ENCODE measurements at regions not wholly inside any gene's neighbourhood (a gene's known extent, or its start where the extent isn't known, plus 50 kb on each side); places are given as distances from the start of the nearest gene placed in this dataset.

DNA sequence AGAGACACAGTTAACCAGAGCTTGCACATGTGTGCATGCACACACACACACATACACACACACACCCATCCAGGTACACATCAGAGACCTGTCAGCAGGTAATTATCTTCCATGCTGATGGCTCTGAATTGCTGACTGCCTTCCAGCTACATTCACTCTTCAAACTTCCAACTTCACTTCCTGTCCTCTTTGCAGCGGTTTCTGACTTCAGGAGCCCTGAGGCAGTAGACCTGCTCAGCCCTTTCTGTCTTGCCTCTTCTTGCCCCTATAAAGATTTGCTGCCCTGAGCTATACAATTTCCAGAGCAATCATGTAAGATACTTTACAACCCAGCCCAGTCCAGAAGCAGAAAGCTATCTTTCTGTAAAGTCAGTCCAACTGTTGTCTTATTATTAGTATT lies 310.2 kb downstream of the FGFR2 start:
- Histone ChIP-seq H4K8ac (ENCODE audit: low read depth, low read length) (no peak overlapping the region), H3K4me1 (ENCODE audit: control insufficient read depth, low read depth, low read length) (no peaks in the 10 kb centered on the region), H3K9ac (ENCODE audit: low read length) (no peak overlapping the region), H3K18ac (ENCODE audit: low read length) (no peak overlapping the region), H3K23ac (ENCODE audit: low read length) (no peak overlapping the region), H2BK120ac (ENCODE audit: low read depth, low read length) (no peak overlapping the region), H3K56ac (ENCODE audit: low read length) (no peak overlapping the region), H2BK15ac (replicated peaks; ENCODE audit: low read depth) (no peak overlapping the region), H3K36me3 (ENCODE audit: control insufficient read depth, insufficient read depth, low read length) (no peaks in the 10 kb centered on the region), H4K5ac (ENCODE audit: low read length) (no peak overlapping the region), H3K79me1 (ENCODE audit: low read length) (no peaks in the 10 kb centered on the region), H3K4me3 (ENCODE audit: low read length) (no peak overlapping the region), H3K4ac (ENCODE audit: low read depth, low read length) (no peak overlapping the region), H3K27me3 (ENCODE audit: insufficient read depth, low read length, poor library complexity) (no peaks in the 10 kb centered on the region), H3K4me2 (ENCODE audit: low read length) (no peak overlapping the region), H2AK5ac (ENCODE audit: low read length) (no peak overlapping the region), H2BK5ac (ENCODE audit: low read length) (no peak overlapping the region), H3K27ac (ENCODE audit: low read depth, low read length) (no peak overlapping the region), H3K79me2 (ENCODE audit: control insufficient read depth, insufficient read depth, low read length) (no peaks in the 10 kb centered on the region)
- WGBS (ENCODE audit: extremely low coverage, insufficient coverage, low lambda C conversion rate), result no CpG with 5 or more reads among the region's 1 CpG
- peak; percentile 31 for DNase-seq

DNA sequence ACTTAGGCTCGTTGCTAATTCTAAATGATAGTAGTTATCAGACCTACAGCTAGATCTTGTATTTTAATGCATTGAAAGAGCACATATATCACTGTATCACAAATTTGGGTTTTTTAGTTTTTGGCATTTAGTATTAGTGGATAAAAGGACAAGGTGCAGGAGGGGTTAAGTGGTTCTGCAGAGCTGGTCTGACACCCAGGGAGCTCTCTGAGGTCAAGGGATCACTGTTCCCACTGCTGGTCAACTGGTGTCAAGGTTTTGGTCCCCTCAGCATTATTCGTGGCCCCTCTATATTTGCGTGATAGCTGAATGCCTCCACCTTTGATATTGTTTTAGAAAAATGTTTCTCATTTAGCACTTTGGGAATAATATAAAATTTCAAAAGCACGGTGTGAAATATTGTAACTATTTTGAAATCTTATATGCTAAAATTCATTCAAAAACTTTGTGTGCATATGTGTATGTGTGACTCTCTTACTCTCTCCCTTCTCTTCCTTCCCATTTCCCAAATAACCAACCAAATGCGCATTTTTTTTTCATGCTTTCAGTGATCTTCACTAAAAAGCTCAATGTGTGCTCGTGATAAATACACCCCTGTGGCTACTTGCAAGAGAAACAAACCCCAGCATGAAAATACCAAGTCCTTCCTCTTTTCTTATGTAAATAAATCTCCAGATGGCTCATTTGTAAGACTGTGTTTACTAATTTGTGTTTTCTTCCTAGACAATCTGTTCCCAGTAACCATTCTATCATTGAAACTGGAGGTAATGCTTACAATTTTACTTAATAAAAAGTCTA lies 309.2 kb downstream of the FGFR2 start:
- Histone ChIP-seq H2BK5ac (ENCODE audit: low read length) (no peak overlapping the region), H3K9ac (ENCODE audit: low read length) (no peak overlapping the region), H3K4me2 (ENCODE audit: low read length) (no peak overlapping the region), H2BK15ac (replicated peaks; ENCODE audit: low read depth) (no peak overlapping the region), H3K18ac (ENCODE audit: low read length) (no peak overlapping the region), H3K4me1 (ENCODE audit: control insufficient read depth, low read depth, low read length) (no peaks in the 10 kb centered on the region), H2AK5ac (ENCODE audit: low read length) (no peak overlapping the region), H3K56ac (ENCODE audit: low read length) (no peak overlapping the region), H3K23ac (ENCODE audit: low read length) (no peak overlapping the region), H3K36me3 (ENCODE audit: control insufficient read depth, insufficient read depth, low read length) (no peaks in the 10 kb centered on the region), H2BK120ac (ENCODE audit: low read depth, low read length) (no peak overlapping the region), H4K8ac (ENCODE audit: low read depth, low read length) (no peak overlapping the region), H3K27me3 (ENCODE audit: insufficient read depth, low read length, poor library complexity) (no peaks in the 10 kb centered on the region), H3K79me2 (ENCODE audit: control insufficient read depth, insufficient read depth, low read length) (no peaks in the 10 kb centered on the region), H3K4me3 (ENCODE audit: low read length) (no peak overlapping the region), H3K4ac (ENCODE audit: low read depth, low read length) (no peak overlapping the region), H3K27ac (ENCODE audit: low read depth, low read length) (no peak overlapping the region), H3K79me1 (ENCODE audit: low read length) (no peaks in the 10 kb centered on the region), H4K5ac (ENCODE audit: low read length) (no peak overlapping the region)
- no peak for DNase-seq
- WGBS (ENCODE audit: extremely low coverage, insufficient coverage, low lambda C conversion rate), result no CpG with 5 or more reads among the region's 6 CpGs

DNA sequence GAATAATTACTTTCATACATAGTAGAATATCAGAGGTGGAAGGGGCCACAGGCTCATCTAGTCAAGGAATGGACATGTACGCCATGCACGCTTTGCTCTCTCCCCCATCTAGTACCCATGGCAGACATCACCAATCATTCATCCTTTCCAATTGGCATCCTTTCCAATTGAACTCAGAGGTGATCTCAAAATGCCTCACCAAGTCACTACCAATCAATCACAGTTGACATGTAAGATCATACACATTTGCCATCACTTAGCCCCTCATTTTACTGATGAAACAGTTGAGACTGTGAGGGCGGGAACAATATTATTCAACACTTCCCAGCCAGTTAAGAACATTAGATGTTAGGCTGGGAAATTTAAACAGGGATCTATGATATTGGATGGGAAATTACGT lies 308.4 kb downstream of the FGFR2 start:
- no peak overlapping the region for H2AK5ac ChIP-seq (ENCODE audit: low read length)
- no peak overlapping the region for H3K27ac ChIP-seq (ENCODE audit: low read depth, low read length)
- no peak overlapping the region for H2BK120ac ChIP-seq (ENCODE audit: low read depth, low read length)
- H4K5ac ChIP-seq (ENCODE audit: low read length), result no peak overlapping the region
- H3K18ac ChIP-seq (ENCODE audit: low read length), result no peak overlapping the region
- H3K9ac ChIP-seq (ENCODE audit: low read length), result no peak overlapping the region
- no peak overlapping the region for H3K23ac ChIP-seq (ENCODE audit: low read length)
- H3K79me2 ChIP-seq (ENCODE audit: control insufficient read depth, insufficient read depth, low read length), result no peaks in the 10 kb centered on the region
- H3K4me3 ChIP-seq (ENCODE audit: low read length), result no peak overlapping the region
- no peak overlapping the region for H2BK15ac ChIP-seq (replicated peaks; ENCODE audit: low read depth)
- H4K8ac ChIP-seq (ENCODE audit: low read depth, low read length), result no peak overlapping the region
- no peak overlapping the region for H3K4me2 ChIP-seq (ENCODE audit: low read length)
- no peak overlapping the region for H3K56ac ChIP-seq (ENCODE audit: low read length)
- H3K79me1 ChIP-seq (ENCODE audit: low read length), result no peaks in the 10 kb centered on the region
- no peak for DNase-seq
- H3K36me3 ChIP-seq (ENCODE audit: control insufficient read depth, insufficient read depth, low read length), result no peaks in the 10 kb centered on the region
- H2BK5ac ChIP-seq (ENCODE audit: low read length), result no peak overlapping the region
- H3K4me1 ChIP-seq (ENCODE audit: control insufficient read depth, low read depth, low read length), result no peaks in the 10 kb centered on the region
- WGBS (ENCODE audit: extremely low coverage, insufficient coverage, low lambda C conversion rate), result no CpG with 5 or more reads among the region's 4 CpGs
- H3K4ac ChIP-seq (ENCODE audit: low read depth, low read length), result no peak overlapping the region
- no peaks in the 10 kb centered on the region for H3K27me3 ChIP-seq (ENCODE audit: insufficient read depth, low read length, poor library complexity)

DNA sequence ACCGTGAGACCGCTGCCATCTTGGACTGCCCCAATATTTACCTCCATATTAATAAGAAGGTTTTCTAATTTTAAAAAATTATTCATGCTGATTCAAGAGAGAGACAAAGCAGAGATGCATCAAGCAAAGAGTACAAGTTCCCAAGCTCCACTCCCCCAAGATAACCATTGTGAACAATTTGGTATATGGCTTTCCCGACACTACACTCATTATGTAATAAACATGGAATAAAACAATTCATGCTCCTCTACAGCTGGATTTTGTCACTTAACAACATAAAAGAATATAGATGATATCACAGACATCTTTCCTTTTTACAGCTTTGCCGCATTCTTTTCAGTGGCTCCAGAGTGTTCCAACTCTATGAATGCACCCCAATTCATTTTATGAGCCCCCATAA lies 307.6 kb downstream of the FGFR2 start:
- no peak for DNase-seq
- Histone ChIP-seq H3K23ac (ENCODE audit: low read length) (no peak overlapping the region), H3K18ac (ENCODE audit: low read length) (no peak overlapping the region), H3K4ac (ENCODE audit: low read depth, low read length) (no peak overlapping the region), H3K4me2 (ENCODE audit: low read length) (no peak overlapping the region), H3K9ac (ENCODE audit: low read length) (no peak overlapping the region), H4K5ac (ENCODE audit: low read length) (no peak overlapping the region), H2BK5ac (ENCODE audit: low read length) (no peak overlapping the region), H2AK5ac (ENCODE audit: low read length) (no peak overlapping the region), H3K36me3 (ENCODE audit: control insufficient read depth, insufficient read depth, low read length) (no peaks in the 10 kb centered on the region), H3K4me1 (ENCODE audit: control insufficient read depth, low read depth, low read length) (no peaks in the 10 kb centered on the region), H4K8ac (ENCODE audit: low read depth, low read length) (no peak overlapping the region), H3K79me1 (ENCODE audit: low read length) (no peaks in the 10 kb centered on the region), H2BK120ac (ENCODE audit: low read depth, low read length) (no peak overlapping the region), H3K56ac (ENCODE audit: low read length) (no peak overlapping the region), H3K27ac (ENCODE audit: low read depth, low read length) (no peak overlapping the region), H3K4me3 (ENCODE audit: low read length) (no peak overlapping the region), H2BK15ac (replicated peaks; ENCODE audit: low read depth) (no peak overlapping the region), H3K27me3 (ENCODE audit: insufficient read depth, low read length, poor library complexity) (no peaks in the 10 kb centered on the region), H3K79me2 (ENCODE audit: control insufficient read depth, insufficient read depth, low read length) (no peaks in the 10 kb centered on the region)
- WGBS (ENCODE audit: extremely low coverage, insufficient coverage, low lambda C conversion rate), result no CpG with 5 or more reads among the region's 4 CpGs

DNA sequence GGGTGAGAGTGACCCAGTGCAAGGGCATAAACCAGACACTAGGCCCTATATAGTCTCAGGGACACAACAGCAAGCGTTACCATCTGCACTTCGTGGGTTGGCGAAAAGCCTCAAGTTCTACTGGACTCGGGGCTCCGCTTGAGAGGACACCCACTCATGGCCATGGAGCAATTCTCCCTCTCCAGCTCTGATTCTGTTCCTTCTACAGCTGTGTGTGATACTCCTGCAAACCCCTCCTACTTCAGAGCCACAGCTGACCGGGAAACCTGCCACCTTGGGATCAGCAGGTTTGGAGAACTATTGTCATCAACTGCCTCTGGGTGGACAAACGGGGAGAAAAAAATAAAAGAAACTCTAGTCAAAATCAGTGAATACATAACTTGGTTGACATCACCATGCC lies 306.9 kb downstream of the FGFR2 start:
- no CpG with 5 or more reads among the region's 7 CpGs for WGBS (ENCODE audit: extremely low coverage, insufficient coverage, low lambda C conversion rate)
- Histone ChIP-seq H2BK5ac (ENCODE audit: low read length) (no peak overlapping the region), H3K4me1 (ENCODE audit: control insufficient read depth, low read depth, low read length) (no peaks in the 10 kb centered on the region)

DNA sequence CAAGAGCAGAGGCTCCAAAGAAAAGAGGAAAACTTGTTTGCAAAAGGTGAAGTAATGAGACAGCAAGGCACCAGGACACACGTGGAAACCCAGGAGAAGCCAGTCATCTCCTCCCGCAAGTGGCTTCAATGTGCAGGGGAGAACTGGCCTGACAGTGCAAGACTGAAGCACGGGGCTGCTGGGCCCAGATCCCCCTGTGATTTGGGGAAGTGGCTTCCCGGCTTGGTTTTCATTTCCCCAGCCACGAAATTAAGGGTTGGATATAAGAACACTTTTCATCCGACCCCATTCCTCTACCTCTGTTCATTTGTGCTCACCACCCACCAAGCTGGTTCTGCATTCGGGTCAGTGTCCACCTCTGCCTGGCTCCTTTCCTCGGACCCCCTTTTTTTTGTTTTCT lies 306.4 kb downstream of the FGFR2 start:
- Histone ChIP-seq H2BK15ac (replicated peaks; ENCODE audit: low read depth) (no peak overlapping the region), H3K4me1 (ENCODE audit: control insufficient read depth, low read depth, low read length) (no peaks in the 10 kb centered on the region), H3K79me2 (ENCODE audit: control insufficient read depth, insufficient read depth, low read length) (no peaks in the 10 kb centered on the region), H3K23ac (ENCODE audit: low read length) (no peak overlapping the region), H3K79me1 (ENCODE audit: low read length) (no peaks in the 10 kb centered on the region), H3K18ac (ENCODE audit: low read length) (no peak overlapping the region), H3K36me3 (ENCODE audit: control insufficient read depth, insufficient read depth, low read length) (no peaks in the 10 kb centered on the region), H3K27me3 (ENCODE audit: insufficient read depth, low read length, poor library complexity) (no peaks in the 10 kb centered on the region), H4K8ac (ENCODE audit: low read depth, low read length) (no peak overlapping the region), H3K4me2 (ENCODE audit: low read length) (no peak overlapping the region), H2BK5ac (ENCODE audit: low read length) (no peak overlapping the region), H2AK5ac (ENCODE audit: low read length) (no peak overlapping the region), H3K27ac (ENCODE audit: low read depth, low read length) (no peak overlapping the region), H3K56ac (ENCODE audit: low read length) (no peak overlapping the region), H4K5ac (ENCODE audit: low read length) (no peak overlapping the region), H3K9ac (ENCODE audit: low read length) (no peak overlapping the region), H3K4ac (ENCODE audit: low read depth, low read length) (no peak overlapping the region), H3K4me3 (ENCODE audit: low read length) (no peak overlapping the region), H2BK120ac (ENCODE audit: low read depth, low read length) (no peak overlapping the region)
- no CpG with 5 or more reads among the region's 8 CpGs for WGBS (ENCODE audit: extremely low coverage, insufficient coverage, low lambda C conversion rate)
- no peak for DNase-seq

More for the DNA sequence above, 306.9 kb downstream of the FGFR2 start:
- Histone ChIP-seq H3K56ac (ENCODE audit: low read length) (no peak overlapping the region), H3K4ac (ENCODE audit: low read depth, low read length) (no peak overlapping the region), H3K27ac (ENCODE audit: low read depth, low read length) (no peak overlapping the region), H3K4me3 (ENCODE audit: low read length) (no peak overlapping the region), H3K36me3 (ENCODE audit: control insufficient read depth, insufficient read depth, low read length) (no peaks in the 10 kb centered on the region), H2BK15ac (replicated peaks; ENCODE audit: low read depth) (no peak overlapping the region), H3K23ac (ENCODE audit: low read length) (no peak overlapping the region), H4K5ac (ENCODE audit: low read length) (no peak overlapping the region), H3K9ac (ENCODE audit: low read length) (no peak overlapping the region), H2BK120ac (ENCODE audit: low read depth, low read length) (no peak overlapping the region), H4K8ac (ENCODE audit: low read depth, low read length) (no peak overlapping the region), H3K27me3 (ENCODE audit: insufficient read depth, low read length, poor library complexity) (no peaks in the 10 kb centered on the region), H3K18ac (ENCODE audit: low read length) (no peak overlapping the region), H2AK5ac (ENCODE audit: low read length) (no peak overlapping the region), H3K79me1 (ENCODE audit: low read length) (no peaks in the 10 kb centered on the region), H3K79me2 (ENCODE audit: control insufficient read depth, insufficient read depth, low read length) (no peaks in the 10 kb centered on the region), H3K4me2 (ENCODE audit: low read length) (no peak overlapping the region)
- DNase-seq, result no peak
